GM19025 (cell line): ENCODE measurements at regions not wholly inside any gene's neighbourhood (a gene's known extent, or its start where the extent isn't known, plus 50 kb on each side); places are given as distances from the start of the nearest gene placed in this dataset.

Source experiments
- ATAC-seq: cut with Tn5 transposase; IDR thresholded peaks from one replicate; pipeline ENCODE4 v1.9.1; 2021; ENCODE audit warnings: mild to moderate bottlenecking, low read depth, moderate library complexity; ENCODE audit not compliant: unreplicated experiment

- no peak for ATAC-seq
These were observed 267.7 kb downstream of the RASSF9 start for GRCh38 chr12:85568395-85569103.

GRCh38 chr12:85569261-85569660 is 266.9 kb downstream of the RASSF9 start:
- no peak for ATAC-seq

- no peak for ATAC-seq
These were observed 263.3 kb downstream of the RASSF9 start for GRCh38 chr12:85572956-85573355.

GRCh38 chr12:85573635-85574214 is 262.5 kb downstream of the RASSF9 start:
- no peak for ATAC-seq

- no peak for ATAC-seq
These were observed 261.9 kb downstream of the RASSF9 start for GRCh38 chr12:85574291-85574690.

GRCh38 chr12:85575120-85576096 is 260.8 kb downstream of the RASSF9 start:
- peak; percentile 97 for ATAC-seq

GRCh38 chr12:85580562-85581168 is 255.5 kb downstream of the RASSF9 start:
- ATAC-seq: no peak

GRCh38 chr12:85587158-85587557 is 249.1 kb downstream of the RASSF9 start:
- ATAC-seq: no peak

GRCh38 chr12:85588221-85588620 is 248.0 kb downstream of the RASSF9 start:
- no peak for ATAC-seq

- ATAC-seq: no peak
These were observed 235.4 kb downstream of the RASSF9 start for GRCh38 chr12:85600841-85601240.

GRCh38 chr12:85603556-85603955 is 232.7 kb downstream of the RASSF9 start:
- no peak for ATAC-seq

GRCh38 chr12:85606455-85606854 is 229.8 kb downstream of the RASSF9 start:
- no peak for ATAC-seq

- no peak for ATAC-seq
These were observed 226.4 kb downstream of the RASSF9 start for GRCh38 chr12:85609778-85610177.

- ATAC-seq: no peak
These were observed 226.0 kb downstream of the RASSF9 start for GRCh38 chr12:85610194-85610593.

- no peak for ATAC-seq
These were observed 220.0 kb downstream of the RASSF9 start for GRCh38 chr12:85616201-85616600.

- no peak for ATAC-seq
These were observed 218.7 kb downstream of the RASSF9 start for GRCh38 chr12:85617307-85618091.

- ATAC-seq: no peak
These were observed 215.2 kb downstream of the RASSF9 start for GRCh38 chr12:85621041-85621440.

- ATAC-seq: no peak
These were observed 212.4 kb downstream of the RASSF9 start for GRCh38 chr12:85623763-85624162.

- no peak for ATAC-seq
These were observed 210.7 kb downstream of the RASSF9 start for GRCh38 chr12:85625467-85625866.
